PFSK-1 (cell line): ENCODE measurements at regions not wholly inside any gene's neighbourhood (a gene's known extent, or its start where the extent isn't known, plus 50 kb on each side); places are given as distances from the start of the nearest gene placed in this dataset.

Experiments used
- FOXP2 ChIP-seq: optimal IDR thresholded peaks from 2 replicates; pipeline ENCODE3; 2011; ENCODE audit warnings: borderline replicate concordance, control low read depth, inconsistent platforms; ENCODE audit not compliant: insufficient read depth; ENCODE audit errors: extremely low read length, extremely low read depth
- POLR2AphosphoS5 ChIP-seq: IDR thresholded peaks from 2 replicates; pipeline ENCODE4 v1.6.1; 2012; ENCODE audit warnings: low read depth, mild to moderate bottlenecking, control low read depth, low read length, moderate library complexity
- SIN3A ChIP-seq: IDR thresholded peaks from 2 replicates; pipeline ENCODE4 v1.6.1; 2012; ENCODE audit warnings: mild to moderate bottlenecking, low read length, moderate library complexity, borderline replicate concordance; ENCODE audit not compliant: insufficient read depth
- TAF1 ChIP-seq: IDR thresholded peaks from 2 replicates; pipeline ENCODE4 v1.6.1; 2012; ENCODE audit warnings: low read length, control low read depth, borderline replicate concordance; ENCODE audit not compliant: insufficient read depth
- TF ChIP-seq, protein P1 (sequence below), 2 experiments: IDR thresholded peaks; 2 replicates each; pipeline versions ENCODE4 v1.6.1 to v1.8.0; 2011 to 2012; ENCODE audit warnings: low read depth in 2 of 2, low read length in 2 of 2, control low read depth in 1 of 2, inconsistent platforms in 1 of 2, mild to moderate bottlenecking in 1 of 2, moderate library complexity in 1 of 2; ENCODE audit not compliant: insufficient read depth in 1 of 2

- TF ChIP-seq SIN3A (no peak), FOXP2 (no peak), POLR2AphosphoS5 (no peak), TAF1 (no peak)
- TF ChIP-seq, protein P1, sequence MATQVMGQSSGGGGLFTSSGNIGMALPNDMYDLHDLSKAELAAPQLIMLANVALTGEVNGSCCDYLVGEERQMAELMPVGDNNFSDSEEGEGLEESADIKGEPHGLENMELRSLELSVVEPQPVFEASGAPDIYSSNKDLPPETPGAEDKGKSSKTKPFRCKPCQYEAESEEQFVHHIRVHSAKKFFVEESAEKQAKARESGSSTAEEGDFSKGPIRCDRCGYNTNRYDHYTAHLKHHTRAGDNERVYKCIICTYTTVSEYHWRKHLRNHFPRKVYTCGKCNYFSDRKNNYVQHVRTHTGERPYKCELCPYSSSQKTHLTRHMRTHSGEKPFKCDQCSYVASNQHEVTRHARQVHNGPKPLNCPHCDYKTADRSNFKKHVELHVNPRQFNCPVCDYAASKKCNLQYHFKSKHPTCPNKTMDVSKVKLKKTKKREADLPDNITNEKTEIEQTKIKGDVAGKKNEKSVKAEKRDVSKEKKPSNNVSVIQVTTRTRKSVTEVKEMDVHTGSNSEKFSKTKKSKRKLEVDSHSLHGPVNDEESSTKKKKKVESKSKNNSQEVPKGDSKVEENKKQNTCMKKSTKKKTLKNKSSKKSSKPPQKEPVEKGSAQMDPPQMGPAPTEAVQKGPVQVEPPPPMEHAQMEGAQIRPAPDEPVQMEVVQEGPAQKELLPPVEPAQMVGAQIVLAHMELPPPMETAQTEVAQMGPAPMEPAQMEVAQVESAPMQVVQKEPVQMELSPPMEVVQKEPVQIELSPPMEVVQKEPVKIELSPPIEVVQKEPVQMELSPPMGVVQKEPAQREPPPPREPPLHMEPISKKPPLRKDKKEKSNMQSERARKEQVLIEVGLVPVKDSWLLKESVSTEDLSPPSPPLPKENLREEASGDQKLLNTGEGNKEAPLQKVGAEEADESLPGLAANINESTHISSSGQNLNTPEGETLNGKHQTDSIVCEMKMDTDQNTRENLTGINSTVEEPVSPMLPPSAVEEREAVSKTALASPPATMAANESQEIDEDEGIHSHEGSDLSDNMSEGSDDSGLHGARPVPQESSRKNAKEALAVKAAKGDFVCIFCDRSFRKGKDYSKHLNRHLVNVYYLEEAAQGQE (IDR thresholded peaks at IDR 0.05; ENCODE audit: insufficient read depth in 1 of 2, low read depth in 2 of 2, low read length in 2 of 2), result no peak
Observed at GRCh38 chr3:152122851-152123250, 145.9 kb upstream of the MBNL1 start.

DNA sequence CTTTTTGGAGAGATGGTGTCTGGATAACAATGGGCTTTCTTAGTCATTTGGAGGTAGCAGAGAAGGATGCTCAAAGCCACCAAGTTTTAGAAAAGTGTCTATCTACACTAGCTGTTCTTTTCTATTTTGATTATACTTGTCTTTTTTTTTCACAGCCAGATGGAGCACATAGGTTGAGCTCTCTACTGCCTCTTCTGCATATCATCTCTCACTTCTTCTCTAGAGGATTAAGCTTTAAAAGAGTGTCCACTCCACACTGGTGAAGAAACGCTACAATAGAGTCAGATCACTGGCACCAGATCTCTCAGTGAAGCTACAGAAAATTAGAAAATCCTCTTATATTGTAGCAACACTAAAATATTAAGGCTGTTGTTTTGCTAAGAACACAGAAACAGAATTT, 145.3 kb upstream of the MBNL1 start:
- TF ChIP-seq POLR2AphosphoS5 (no peak), TAF1 (no peak), FOXP2 (no peak)

DNA sequence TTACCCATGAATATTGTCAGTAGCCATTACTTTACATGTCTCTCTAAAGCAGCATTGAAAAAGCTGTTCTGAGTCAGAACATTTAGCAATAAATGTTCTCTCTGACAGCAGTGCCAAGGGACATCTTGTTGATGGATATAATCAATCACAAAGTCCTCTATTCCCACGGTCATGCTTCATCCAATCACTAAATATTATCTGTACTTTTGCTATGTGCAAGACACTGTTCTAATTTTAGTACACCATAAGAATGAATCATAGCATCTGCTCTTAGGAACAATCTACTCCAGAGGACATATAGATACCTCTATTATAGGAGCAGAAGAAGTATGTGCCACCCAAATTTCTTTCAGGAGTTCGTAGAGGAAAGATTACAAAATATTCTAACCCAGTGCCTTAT, 142.5 kb upstream of the MBNL1 start:
- TF ChIP-seq, protein P1 (IDR thresholded peaks at IDR 0.05; ENCODE audit: insufficient read depth in 1 of 2, low read depth in 2 of 2, low read length in 2 of 2), result no peak
- TF ChIP-seq SIN3A (no peak), POLR2AphosphoS5 (no peak), TAF1 (no peak), FOXP2 (no peak)

DNA sequence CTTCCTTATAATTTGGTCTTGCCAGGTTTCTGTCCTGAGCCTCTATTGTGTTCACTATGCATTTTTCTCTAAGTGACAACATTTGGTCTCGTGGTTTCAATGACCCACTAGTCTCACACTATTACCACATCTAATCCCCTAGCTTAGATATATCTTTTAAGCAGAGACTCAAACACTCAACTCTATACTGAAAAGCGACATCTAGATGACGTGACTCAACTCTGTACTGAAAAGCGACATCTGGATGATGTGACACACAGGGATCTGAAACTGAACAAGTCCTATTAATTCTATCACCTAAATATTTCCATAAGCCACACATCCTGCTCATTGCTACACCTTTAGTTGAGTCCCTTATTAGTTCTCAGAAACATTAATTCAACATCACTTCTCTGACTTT, 141.7 kb upstream of the MBNL1 start:
- TF ChIP-seq TAF1 (no peak), POLR2AphosphoS5 (no peak), SIN3A (no peak), FOXP2 (no peak)
- TF ChIP-seq, protein P1 (IDR thresholded peaks at IDR 0.05; ENCODE audit: insufficient read depth in 1 of 2, low read depth in 2 of 2, low read length in 2 of 2), result no peak

DNA sequence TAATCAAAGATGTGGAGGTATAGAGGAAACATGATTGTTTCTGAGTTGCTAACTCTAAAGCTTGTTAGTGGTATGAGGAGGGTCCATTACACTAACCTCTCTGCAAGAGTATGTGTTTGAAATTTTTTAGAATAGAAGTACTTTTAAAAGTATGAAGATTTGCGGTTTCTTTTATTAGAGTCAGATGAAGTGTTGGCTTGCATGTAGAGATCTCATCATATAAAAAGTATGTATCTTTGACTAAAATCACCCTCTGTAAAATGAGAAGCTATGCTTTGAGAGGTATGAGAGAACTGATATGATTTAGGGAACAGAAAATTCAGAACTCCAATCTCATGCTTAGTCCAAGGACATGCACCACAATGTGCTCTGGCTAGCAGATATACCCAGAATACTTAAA, 140.4 kb upstream of the MBNL1 start:
- TF ChIP-seq, protein P1 (IDR thresholded peaks at IDR 0.05; ENCODE audit: insufficient read depth in 1 of 2, low read depth in 2 of 2, low read length in 2 of 2), result no peak
- no peak for TF ChIP-seq POLR2AphosphoS5
- no peak for TF ChIP-seq FOXP2

- TF ChIP-seq POLR2AphosphoS5, result no peak
- TF ChIP-seq, protein P1 (IDR thresholded peaks at IDR 0.05; ENCODE audit: insufficient read depth in 1 of 2, low read depth in 2 of 2, low read length in 2 of 2), result no peak
- TF ChIP-seq FOXP2, result no peak
- no peak for TF ChIP-seq SIN3A
- no peak for TF ChIP-seq TAF1
Observed at GRCh38 chr3:152139651-152140050, 129.1 kb upstream of the MBNL1 start.
